ENCODE measurements at regions not wholly inside any gene's neighbourhood (a gene's known extent, or its start where the extent isn't known, plus 50 kb on each side); places are given as distances from the start of the nearest gene placed in this dataset.

DNA sequence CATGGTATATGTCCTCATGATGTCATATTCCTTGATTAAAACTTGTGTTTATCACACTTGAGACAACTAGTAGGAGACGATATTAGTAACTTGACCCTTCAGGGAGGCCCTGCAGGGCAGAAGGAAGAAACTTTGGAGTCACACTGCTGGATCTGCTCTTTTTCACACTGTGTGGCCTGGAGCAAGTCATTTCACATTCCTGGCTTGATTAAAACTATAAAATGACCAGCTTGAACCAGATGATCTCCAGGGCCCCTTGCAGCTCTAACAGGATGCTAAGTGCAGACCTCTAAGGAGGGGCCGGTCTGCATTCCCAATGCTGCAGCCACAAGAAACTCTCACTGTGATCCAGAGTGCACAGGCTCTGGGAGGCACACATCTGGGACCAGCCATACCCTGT is 146.4 kb upstream of the ZNF366 start:
- TF ChIP-seq, protein P1, sequence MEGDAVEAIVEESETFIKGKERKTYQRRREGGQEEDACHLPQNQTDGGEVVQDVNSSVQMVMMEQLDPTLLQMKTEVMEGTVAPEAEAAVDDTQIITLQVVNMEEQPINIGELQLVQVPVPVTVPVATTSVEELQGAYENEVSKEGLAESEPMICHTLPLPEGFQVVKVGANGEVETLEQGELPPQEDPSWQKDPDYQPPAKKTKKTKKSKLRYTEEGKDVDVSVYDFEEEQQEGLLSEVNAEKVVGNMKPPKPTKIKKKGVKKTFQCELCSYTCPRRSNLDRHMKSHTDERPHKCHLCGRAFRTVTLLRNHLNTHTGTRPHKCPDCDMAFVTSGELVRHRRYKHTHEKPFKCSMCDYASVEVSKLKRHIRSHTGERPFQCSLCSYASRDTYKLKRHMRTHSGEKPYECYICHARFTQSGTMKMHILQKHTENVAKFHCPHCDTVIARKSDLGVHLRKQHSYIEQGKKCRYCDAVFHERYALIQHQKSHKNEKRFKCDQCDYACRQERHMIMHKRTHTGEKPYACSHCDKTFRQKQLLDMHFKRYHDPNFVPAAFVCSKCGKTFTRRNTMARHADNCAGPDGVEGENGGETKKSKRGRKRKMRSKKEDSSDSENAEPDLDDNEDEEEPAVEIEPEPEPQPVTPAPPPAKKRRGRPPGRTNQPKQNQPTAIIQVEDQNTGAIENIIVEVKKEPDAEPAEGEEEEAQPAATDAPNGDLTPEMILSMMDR (IDR thresholded peaks at IDR 0.05 in 8 of 11, conservative IDR thresholded peaks at IDR 0.05 in 3 of 11): no peak
- TF ChIP-seq POLR2AphosphoS5 (IDR thresholded peaks at IDR 0.05): no peak
